ENCODE measurements at regions not wholly inside any gene's neighbourhood (a gene's known extent, or its start where the extent isn't known, plus 50 kb on each side); places are given as distances from the start of the nearest gene placed in this dataset.

- no peak for DNase-seq (ENCODE audit: extremely low read depth in 1 of 4, low spot score in 3 of 4)
- in situ Hi-C loops (cut with MboI), result no loop called here
- ChIA-PET POLR2A (no interaction called here), CTCF (ENCODE audit: low intra/inter-chr PET ratio) (no interaction called here)
- Histone ChIP-seq H2AFZ (ENCODE audit: low read depth, low read length) (no peak overlapping the region), H3K9ac (ENCODE audit: insufficient read depth in 1 of 2, low read depth in 2 of 2, low read length in 2 of 2) (no peak overlapping the region), H3K27me3 (ENCODE audit: control insufficient read depth in 2 of 2, insufficient read depth in 2 of 2, low read length in 2 of 2) (no peaks in the 10 kb centered on the region), H4K20me1 (replicated peaks; ENCODE audit: control insufficient read depth, insufficient read depth, low read length) (no peaks in the 10 kb centered on the region), H3K36me3 (ENCODE audit: control insufficient read depth, insufficient read depth, low read length) (no peaks in the 10 kb centered on the region), H3K27ac (ENCODE audit: extremely low read depth, low read depth, low read length) (no peak overlapping the region), H3K4me3 (no peak overlapping the region), H3K79me2 (ENCODE audit: control insufficient read depth, insufficient read depth, low read length) (no peaks in the 10 kb centered on the region), H3K4me2 (ENCODE audit: insufficient read depth, low read length) (no peak overlapping the region), H3K9me1 (ENCODE audit: control insufficient read depth, insufficient read depth, low read length) (no peaks in the 10 kb centered on the region), H3K4me1 (replicated peaks in 1 of 2; ENCODE audit: control insufficient read depth in 2 of 2, insufficient read depth in 2 of 2, low read length in 2 of 2) (no peaks in the 10 kb centered on the region), H3K9me3 (replicated peaks; ENCODE audit: control insufficient read depth, insufficient read depth, low read depth, low read length) (no peaks in the 10 kb centered on the region)
- no peak for ATAC-seq
- FAIRE-seq, result no peak
- intact Hi-C loops (cut with micrococcal nuclease), result no loop called here
- 0% methylated on average over 4 of the region's 4 CpGs for WGBS (ENCODE audit: insufficient coverage, low coverage, missing lambda C conversion rate)
- BruUV-seq (replicated peaks), result no TSS peak
- no peak for TF ChIP-seq ETS2 (tag; IDR thresholded peaks at IDR 0.05; ENCODE audit: borderline replicate concordance, poor library complexity, severe bottlenecking)
- TF ChIP-seq ZNF277 (CRISPR knock-in tag; IDR thresholded peaks at IDR 0.05; ENCODE audit: borderline replicate concordance), result no peak
- no peak for TF ChIP-seq ZNF77 (CRISPR knock-in tag; IDR thresholded peaks at IDR 0.05)
- no peak for TF ChIP-seq MTA2 (IDR thresholded peaks at IDR 0.05; ENCODE audit: low read depth)
- TF ChIP-seq, protein P1, sequence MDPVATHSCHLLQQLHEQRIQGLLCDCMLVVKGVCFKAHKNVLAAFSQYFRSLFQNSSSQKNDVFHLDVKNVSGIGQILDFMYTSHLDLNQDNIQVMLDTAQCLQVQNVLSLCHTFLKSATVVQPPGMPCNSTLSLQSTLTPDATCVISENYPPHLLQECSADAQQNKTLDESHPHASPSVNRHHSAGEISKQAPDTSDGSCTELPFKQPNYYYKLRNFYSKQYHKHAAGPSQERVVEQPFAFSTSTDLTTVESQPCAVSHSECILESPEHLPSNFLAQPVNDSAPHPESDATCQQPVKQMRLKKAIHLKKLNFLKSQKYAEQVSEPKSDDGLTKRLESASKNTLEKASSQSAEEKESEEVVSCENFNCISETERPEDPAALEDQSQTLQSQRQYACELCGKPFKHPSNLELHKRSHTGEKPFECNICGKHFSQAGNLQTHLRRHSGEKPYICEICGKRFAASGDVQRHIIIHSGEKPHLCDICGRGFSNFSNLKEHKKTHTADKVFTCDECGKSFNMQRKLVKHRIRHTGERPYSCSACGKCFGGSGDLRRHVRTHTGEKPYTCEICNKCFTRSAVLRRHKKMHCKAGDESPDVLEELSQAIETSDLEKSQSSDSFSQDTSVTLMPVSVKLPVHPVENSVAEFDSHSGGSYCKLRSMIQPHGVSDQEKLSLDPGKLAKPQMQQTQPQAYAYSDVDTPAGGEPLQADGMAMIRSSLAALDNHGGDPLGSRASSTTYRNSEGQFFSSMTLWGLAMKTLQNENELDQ (CRISPR knock-in tag; IDR thresholded peaks at IDR 0.05; ENCODE audit: borderline replicate concordance), result no peak
- no peak for TF ChIP-seq TARDBP (IDR thresholded peaks at IDR 0.05)
- TF ChIP-seq, protein P2, sequence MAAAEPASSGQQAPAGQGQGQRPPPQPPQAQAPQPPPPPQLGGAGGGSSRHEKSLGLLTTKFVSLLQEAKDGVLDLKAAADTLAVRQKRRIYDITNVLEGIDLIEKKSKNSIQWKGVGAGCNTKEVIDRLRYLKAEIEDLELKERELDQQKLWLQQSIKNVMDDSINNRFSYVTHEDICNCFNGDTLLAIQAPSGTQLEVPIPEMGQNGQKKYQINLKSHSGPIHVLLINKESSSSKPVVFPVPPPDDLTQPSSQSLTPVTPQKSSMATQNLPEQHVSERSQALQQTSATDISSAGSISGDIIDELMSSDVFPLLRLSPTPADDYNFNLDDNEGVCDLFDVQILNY (CRISPR knock-in tag; IDR thresholded peaks at IDR 0.05), result no peak
- TF ChIP-seq RBM34 (IDR thresholded peaks at IDR 0.05; ENCODE audit: borderline replicate concordance, insufficient read depth, low read length), result no peak
- TF ChIP-seq SMC3 (conservative IDR thresholded peaks at IDR 0.05; ENCODE audit: insufficient read depth, low read depth, low read length), result no peak
- no peak for TF ChIP-seq ARID1B (IDR thresholded peaks at IDR 0.05)
These were observed 133.2 kb upstream of the GBE1 start for GRCh38 chr3:81894598-81894997.
